ENCODE measurements at regions not wholly inside any gene's neighbourhood (a gene's known extent, or its start where the extent isn't known, plus 50 kb on each side); places are given as distances from the start of the nearest gene placed in this dataset.

GRCh38 chr9:19728101-19728500 is 60.7 kb downstream of the SLC24A2 start:
- TF ChIP-seq CTCF (IDR thresholded peaks at IDR 0.05) (no peak), SP1 (CRISPR knock-in tag; conservative IDR thresholded peaks at IDR 0.05) (no peak), E2F1 (CRISPR knock-in tag; IDR thresholded peaks at IDR 0.05) (no peak), USF2 (CRISPR knock-in tag; IDR thresholded peaks at IDR 0.05) (no peak), TEAD4 (CRISPR knock-in tag; IDR thresholded peaks at IDR 0.05) (no peak)

Measured in WTC11 (cell line).